Ectodermal cell (in vitro differentiated cells): ENCODE measurements at regions not wholly inside any gene's neighbourhood (a gene's known extent, or its start where the extent isn't known, plus 50 kb on each side); places are given as distances from the start of the nearest gene placed in this dataset.

Experiments
- H3K27ac ChIP-seq: 2 replicates; pipeline ENCODE4 v1.7.0; 2013; ENCODE audit warnings: mild to moderate bottlenecking, low read depth, low read length; ENCODE audit not compliant: insufficient read depth, poor library complexity, severe bottlenecking
- H3K27me3 ChIP-seq: 2 replicates; pipeline ENCODE4 v1.7.0; 2013; ENCODE audit warnings: mild to moderate bottlenecking, low read length; ENCODE audit not compliant: insufficient read depth, control insufficient read depth, poor library complexity, severe bottlenecking
- H3K36me3 ChIP-seq: one replicate; pipeline ENCODE4 v1.7.0; 2013; ENCODE audit warnings: low read length; ENCODE audit not compliant: control insufficient read depth, insufficient read depth
- H3K4me1 ChIP-seq: one replicate; pipeline ENCODE4 v1.7.0; 2013; ENCODE audit warnings: low read length; ENCODE audit not compliant: control insufficient read depth, insufficient read depth
- H3K4me3 ChIP-seq: 2 replicates; pipeline ENCODE4 v1.7.0; 2013; ENCODE audit warnings: low read depth, low read length, control low read depth; ENCODE audit not compliant: insufficient read depth
- H3K9me3 ChIP-seq: 2 replicates; pipeline ENCODE4 v1.7.0; 2013; ENCODE audit warnings: mild to moderate bottlenecking, low read length, moderate library complexity; ENCODE audit not compliant: control insufficient read depth
- WGBS, 2 experiments: methylation state at CpG; one replicate each; pipeline ENCODE4 v1.1.7; 2013; ENCODE audit warnings: missing lambda C conversion rate in 2 of 2; 5-methylcytosine and 5-hydroxymethylcytosine counted together

DNA sequence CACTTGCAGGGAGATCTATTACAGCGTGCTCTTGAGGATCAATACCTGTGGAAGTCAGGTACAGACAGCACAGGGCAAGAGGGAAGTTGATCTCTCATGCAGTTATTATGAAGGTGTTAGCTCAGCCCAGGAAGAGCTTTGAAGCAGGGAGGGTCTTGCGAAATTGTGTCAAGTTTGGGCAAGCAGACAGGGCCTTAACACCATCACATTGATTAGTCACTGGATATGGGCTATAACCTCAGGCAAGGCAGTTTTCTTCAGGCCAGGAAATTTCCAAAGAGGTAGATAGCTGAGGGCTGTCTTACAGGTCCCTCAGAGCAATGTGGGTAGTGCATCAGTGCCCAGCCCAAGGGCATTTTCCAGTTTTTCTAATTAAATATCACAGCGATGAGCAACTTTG is 643.8 kb downstream of the DHX35 start:
- Histone ChIP-seq H3K4me1 (peaks cover 5% of the 10 kb centered on the region), H3K36me3 (no peaks in the 10 kb centered on the region), H3K27ac (no peak overlapping the region), H3K9me3 (no peaks in the 10 kb centered on the region), H3K4me3 (no peak overlapping the region), H3K27me3 (no peaks in the 10 kb centered on the region)
- 95 to 98% methylated on average over 3 of the region's 3 CpGs for WGBS, 2 experiments

DNA sequence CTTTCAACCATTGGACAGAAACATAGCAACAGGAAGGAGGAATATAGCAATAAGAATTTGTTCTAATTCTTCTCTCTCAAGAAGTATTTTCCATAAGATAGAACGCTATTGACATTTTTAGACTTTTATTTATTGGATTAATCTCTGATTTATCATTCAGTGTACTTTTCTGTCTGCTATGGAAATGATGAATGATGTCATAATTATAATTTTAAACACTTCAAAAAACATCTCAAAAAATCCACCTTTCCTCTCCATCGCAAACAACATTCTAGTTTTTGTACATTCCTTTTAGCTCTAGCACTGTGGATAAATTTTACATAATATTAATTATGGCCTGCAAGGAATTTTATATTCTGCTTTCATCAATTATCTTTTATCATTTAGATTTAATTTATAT is 643.2 kb downstream of the DHX35 start:
- Histone ChIP-seq H3K36me3 (no peaks in the 10 kb centered on the region), H3K4me3 (no peak overlapping the region), H3K4me1 (peaks cover 5% of the 10 kb centered on the region), H3K27ac (no peak overlapping the region), H3K9me3 (no peaks in the 10 kb centered on the region), H3K27me3 (no peaks in the 10 kb centered on the region)
- no CpG with 5 or more reads among the region's 2 CpGs for WGBS, 2 experiments

DNA sequence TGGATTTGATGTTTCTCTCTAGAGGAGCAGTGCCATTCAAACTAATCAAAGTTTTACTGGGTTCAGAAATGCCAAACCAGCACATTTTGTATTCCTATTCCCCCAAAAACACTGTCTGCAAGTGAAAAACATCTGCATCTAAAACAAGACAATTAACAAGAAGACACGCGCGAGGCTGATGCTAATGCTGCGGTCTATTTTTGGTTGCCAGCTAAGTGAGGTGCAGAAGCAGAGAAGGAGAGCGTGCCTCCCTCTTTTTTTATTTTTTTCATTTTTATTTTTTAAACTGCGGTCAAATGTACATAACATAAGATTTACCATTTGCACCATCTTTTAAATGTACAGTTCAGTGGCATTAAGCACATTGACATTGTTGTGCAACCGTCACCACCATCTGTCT is 641.1 kb downstream of the DHX35 start:
- 85 to 94% methylated on average over 7 of the region's 7 CpGs for WGBS, 2 experiments

DNA sequence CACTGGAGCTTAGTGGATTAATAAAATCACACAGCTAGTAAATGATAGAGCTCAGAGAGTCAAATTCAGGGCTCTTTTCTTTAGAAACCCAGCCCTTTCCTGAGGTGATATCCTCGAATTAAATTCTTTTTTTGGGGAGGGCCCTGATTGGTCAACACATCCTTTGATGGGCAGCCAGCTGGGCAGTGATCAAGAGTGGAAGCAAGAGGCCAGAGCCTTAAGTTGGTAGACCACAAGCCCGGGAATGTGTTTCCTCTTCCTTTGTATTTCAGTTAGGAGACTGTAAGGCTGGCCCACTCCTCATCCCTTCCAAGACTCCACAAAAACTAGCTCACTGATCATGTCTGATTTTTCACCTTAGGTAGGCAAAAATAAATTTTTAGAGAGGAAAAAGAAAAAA is 640.5 kb downstream of the DHX35 start:
- H3K9me3 ChIP-seq = no peaks in the 10 kb centered on the region
- no peaks in the 10 kb centered on the region for H3K36me3 ChIP-seq
- WGBS, 2 experiments = 82 to 84% methylated on average over 2 of the region's 2 CpGs
- no peak overlapping the region for H3K4me3 ChIP-seq
- no peaks in the 10 kb centered on the region for H3K27me3 ChIP-seq
- no peak overlapping the region for H3K27ac ChIP-seq
- peaks cover 5% of the 10 kb centered on the region for H3K4me1 ChIP-seq

More for the DNA sequence above, 641.1 kb downstream of the DHX35 start:
- H3K4me3 ChIP-seq = no peak overlapping the region
- no peaks in the 10 kb centered on the region for H3K36me3 ChIP-seq
- H3K27ac ChIP-seq = no peak overlapping the region
- H3K27me3 ChIP-seq = no peaks in the 10 kb centered on the region
- H3K9me3 ChIP-seq = no peaks in the 10 kb centered on the region
- peaks cover 5% of the 10 kb centered on the region for H3K4me1 ChIP-seq

DNA sequence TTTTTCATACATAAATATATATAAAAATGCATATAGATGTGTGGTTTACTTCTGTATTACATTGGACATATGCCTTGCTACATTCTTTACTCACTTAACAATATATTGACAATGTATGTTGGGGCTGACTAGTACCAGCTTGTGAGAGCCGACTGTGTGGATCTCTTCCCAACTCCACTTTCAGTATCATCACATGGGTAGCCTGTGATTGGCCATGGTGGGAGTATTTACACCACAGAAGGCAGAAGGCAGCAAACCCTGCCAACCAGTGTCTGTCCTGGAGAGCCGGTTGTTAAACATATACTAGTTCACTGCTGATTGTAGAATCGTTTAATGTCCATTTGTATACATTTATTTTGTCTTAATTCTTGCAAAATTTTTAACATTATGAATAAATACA is 638.7 kb downstream of the DHX35 start:
- no peaks in the 10 kb centered on the region for H3K36me3 ChIP-seq
- no peaks in the 10 kb centered on the region for H3K9me3 ChIP-seq
- H3K4me1 ChIP-seq = peaks cover 5% of the 10 kb centered on the region
- whole genome bisulfite sequencing, 2 experiments = 87 to 100% methylated on average over 2 to 3 of the region's 3 CpGs
- H3K27me3 ChIP-seq = no peaks in the 10 kb centered on the region
- no peak overlapping the region for H3K4me3 ChIP-seq
- H3K27ac ChIP-seq = no peak overlapping the region

DNA sequence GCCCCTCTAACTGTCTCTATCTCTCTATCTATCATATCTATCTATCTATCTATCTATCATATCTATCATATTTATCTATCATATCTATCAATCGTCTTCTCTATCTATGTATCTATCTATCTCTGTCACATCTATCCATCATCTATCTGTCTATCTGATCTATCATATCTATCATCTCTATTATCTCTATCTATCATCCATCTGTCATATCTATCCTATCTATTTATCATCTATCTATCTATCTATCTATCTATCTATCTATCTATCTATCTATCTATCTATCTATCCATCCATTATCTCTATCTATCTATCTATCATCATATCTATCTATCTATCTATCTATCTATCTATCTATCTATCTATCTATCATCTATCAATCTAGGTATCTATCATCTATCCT is 638.0 kb downstream of the DHX35 start:
- H3K4me1 ChIP-seq = peaks cover 5% of the 10 kb centered on the region
- WGBS, 2 experiments = 77 to 91% methylated on average over 1 of the region's 1 CpG

DNA sequence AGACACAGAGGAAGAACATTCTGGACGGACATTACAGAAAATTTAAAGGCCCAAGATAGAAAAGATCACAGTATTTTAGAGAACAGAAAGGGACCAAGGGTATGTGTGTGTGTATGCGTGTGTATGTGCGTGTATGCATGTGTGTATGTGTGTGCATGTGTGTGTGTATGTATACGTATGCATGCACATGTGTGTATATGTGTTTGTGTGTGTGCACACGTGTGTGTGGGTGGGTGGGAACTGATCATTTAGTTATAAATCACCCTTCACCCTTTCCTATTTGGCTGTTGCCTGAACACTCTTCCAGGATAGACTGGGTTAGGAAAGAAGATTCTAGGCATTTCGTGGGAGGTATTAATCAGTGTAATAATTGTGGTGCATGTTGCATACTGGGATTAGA is 634.4 kb downstream of the DHX35 start:
- Histone ChIP-seq H3K9me3 (no peaks in the 10 kb centered on the region), H3K36me3 (no peaks in the 10 kb centered on the region), H3K4me1 (no peaks in the 10 kb centered on the region), H3K27ac (no peak overlapping the region), H3K4me3 (no peak overlapping the region), H3K27me3 (no peaks in the 10 kb centered on the region)
- 89 to 92% methylated on average over 5 to 6 of the region's 6 CpGs for WGBS, 2 experiments

More for the DNA sequence above, 638.0 kb downstream of the DHX35 start:
- Histone ChIP-seq H3K4me3 (no peak overlapping the region), H3K9me3 (no peaks in the 10 kb centered on the region), H3K27me3 (no peaks in the 10 kb centered on the region), H3K27ac (no peak overlapping the region), H3K36me3 (no peaks in the 10 kb centered on the region)

DNA sequence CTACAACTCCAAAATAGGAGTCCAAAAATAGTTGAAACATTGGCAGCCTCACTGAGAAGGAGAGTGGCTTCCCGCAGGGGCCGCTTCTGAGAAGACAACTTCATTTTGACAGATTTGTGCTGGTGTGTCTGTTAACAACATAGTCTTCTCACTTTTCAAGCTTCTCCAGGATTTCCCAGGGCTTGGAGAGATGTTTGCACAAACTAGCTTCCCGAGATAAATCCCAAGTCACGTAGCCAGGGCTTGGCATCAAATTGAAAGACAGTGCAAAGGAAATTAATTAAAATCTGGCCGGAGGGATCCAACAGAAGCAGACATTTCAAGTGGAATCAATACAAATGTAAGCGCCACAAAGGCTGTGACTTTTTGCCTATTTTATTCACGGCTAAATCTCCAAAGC is 630.2 kb downstream of the DHX35 start:
- WGBS, 2 experiments = 95% methylated on average over 7 of the region's 7 CpGs
- H3K27ac ChIP-seq = no peak overlapping the region
- no peaks in the 10 kb centered on the region for H3K4me1 ChIP-seq
- no peak overlapping the region for H3K4me3 ChIP-seq
- H3K9me3 ChIP-seq = no peaks in the 10 kb centered on the region
- no peaks in the 10 kb centered on the region for H3K36me3 ChIP-seq
- H3K27me3 ChIP-seq = no peaks in the 10 kb centered on the region

DNA sequence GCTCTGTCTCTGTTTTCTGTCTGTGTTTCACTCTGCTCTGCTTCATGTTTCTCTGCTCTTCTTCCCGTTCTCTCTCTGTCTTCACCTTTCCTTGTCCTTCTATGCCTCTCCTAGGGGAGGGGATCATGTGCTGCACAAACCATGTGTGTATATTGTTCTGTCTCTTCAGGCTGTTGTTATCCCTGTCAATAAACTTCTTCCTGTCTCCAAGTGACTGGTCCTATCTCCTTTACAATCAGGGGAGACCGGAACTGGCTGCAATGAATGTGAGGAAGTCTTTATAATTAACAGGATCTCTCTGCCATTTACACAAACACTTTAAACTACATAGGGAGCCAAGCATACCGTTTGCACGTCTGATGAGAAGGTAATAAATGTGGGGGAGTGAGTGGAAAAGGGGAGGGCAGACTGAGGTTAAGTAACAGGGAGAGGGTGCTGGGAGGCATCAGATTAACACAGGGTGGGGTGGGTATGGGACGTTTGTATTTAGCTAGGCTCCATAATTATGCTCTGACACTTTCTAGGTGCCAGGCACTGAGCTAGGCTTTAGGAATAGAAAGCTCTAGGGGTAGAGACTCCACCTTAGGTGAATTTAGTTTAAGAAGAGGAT is 626.1 kb downstream of the DHX35 start:
- no peaks in the 10 kb centered on the region for H3K27me3 ChIP-seq
- H3K4me3 ChIP-seq = no peak overlapping the region
- H3K4me1 ChIP-seq = no peaks in the 10 kb centered on the region
- H3K36me3 ChIP-seq = no peaks in the 10 kb centered on the region
- 71 to 72% methylated on average over 4 of the region's 5 CpGs for WGBS, 2 experiments
- no peaks in the 10 kb centered on the region for H3K9me3 ChIP-seq
- no peak overlapping the region for H3K27ac ChIP-seq

DNA sequence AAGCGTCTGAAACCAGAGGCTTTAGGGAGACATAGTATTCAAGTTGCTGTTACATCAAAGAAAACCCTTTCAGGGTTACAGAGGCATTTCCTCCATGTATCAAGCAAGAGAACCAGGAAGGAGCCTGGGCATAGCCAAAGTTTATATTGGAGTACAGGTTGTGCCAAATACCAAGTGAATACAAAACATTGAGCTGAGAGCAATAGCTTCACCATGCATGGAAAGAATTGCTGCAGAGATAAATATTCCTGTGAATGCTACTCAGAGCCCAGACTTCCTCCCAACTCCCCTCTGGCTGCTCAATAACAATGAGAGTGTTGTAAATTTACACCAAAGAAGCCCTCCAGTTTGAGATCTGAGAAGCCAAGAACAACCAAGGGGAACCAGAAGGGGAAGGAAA is 618.9 kb downstream of the DHX35 start:
- Histone ChIP-seq H3K27me3 (no peaks in the 10 kb centered on the region), H3K4me3 (no peak overlapping the region), H3K27ac (no peak overlapping the region), H3K36me3 (no peaks in the 10 kb centered on the region), H3K9me3 (no peaks in the 10 kb centered on the region), H3K4me1 (no peaks in the 10 kb centered on the region)
- WGBS, 2 experiments = 72 to 80% methylated on average over 1 of the region's 1 CpG

DNA sequence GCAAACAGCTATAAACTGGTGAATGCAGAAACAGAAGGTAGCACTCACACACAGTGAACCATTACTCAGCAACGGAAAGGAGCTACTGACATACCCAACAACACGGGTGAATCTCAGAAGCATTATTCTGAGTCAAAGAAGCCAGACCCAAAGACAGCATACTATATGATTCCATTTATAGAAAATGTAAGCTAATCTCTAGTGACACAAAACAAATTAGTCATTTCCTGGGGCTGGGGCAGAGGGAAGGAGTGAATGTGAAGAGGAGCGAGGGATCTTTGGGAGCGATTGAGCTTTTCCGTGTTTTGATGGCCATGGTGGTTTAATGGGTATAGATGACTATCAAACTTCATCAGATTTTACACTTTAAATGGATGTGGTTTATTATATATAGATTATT is 614.6 kb downstream of the DHX35 start:
- Histone ChIP-seq H3K4me1 (no peaks in the 10 kb centered on the region), H3K27ac (no peak overlapping the region), H3K36me3 (no peaks in the 10 kb centered on the region), H3K4me3 (no peak overlapping the region), H3K9me3 (no peaks in the 10 kb centered on the region), H3K27me3 (no peaks in the 10 kb centered on the region)
- 96 to 100% methylated on average over 2 to 4 of the region's 5 CpGs for WGBS, 2 experiments
